Body of pancreas (tissue), 4 donors: ENCODE measurements at regions not wholly inside any gene's neighbourhood (a gene's known extent, or its start where the extent isn't known, plus 50 kb on each side); places are given as distances from the start of the nearest gene placed in this dataset.

Experiments used
- ATAC-seq: fragments of 150-250 bp; one replicate; pipeline ENCODE4 v1.9.1; 2016
- DNase-seq, 4 donors: peaks; one replicate each; pipeline ENCODE4 v3.0.0-alpha.2; 2019
- H3K27ac ChIP-seq, 4 donors: fragments of 200-600 bp; sonication (generic); 1 replicate in 3 of 4; 2 replicates in 1 of 4; pipeline versions ENCODE4 v1.5.1 to v1.6.1; 2016 to 2019; ENCODE audit warnings: mild to moderate bottlenecking in 1 of 4, mixed read lengths in 1 of 4, moderate library complexity in 1 of 4
- H3K27me3 ChIP-seq, 2 donors: fragments of 200-600 bp; sonication (generic); one replicate each; pipeline ENCODE4 v1.6.0; 2016; ENCODE audit warnings: mild to moderate bottlenecking in 1 of 2
- H3K36me3 ChIP-seq, 2 donors: fragments of 200-600 bp; sonication (generic); replicated peaks in 1 of 2; 2 replicates each; pipeline ENCODE4 v1.5.1; 2016; ENCODE audit warnings: low read depth in 2 of 2; ENCODE audit not compliant: insufficient read depth in 1 of 2
- H3K4me1 ChIP-seq: fragments of 200-600 bp; sonication (generic); one replicate; pipeline ENCODE4 v1.6.0; 2016
- H3K4me3 ChIP-seq, 2 donors: fragments of 200-600 bp; sonication (generic); 1 replicate in 1 of 2; 2 replicates in 1 of 2; pipeline ENCODE4 v1.5.1; 2016 to 2019
- H3K9me3 ChIP-seq, 3 donors: fragments of 200-600 bp; sonication (generic); 1 replicate in 2 of 3; 2 replicates in 1 of 3; pipeline ENCODE4 v1.5.1; 2016
- POLR2A ChIP-seq, 3 donors: fragments of 450-650 bp; IDR thresholded peaks; one replicate each; pipeline ENCODE4 v1.6.1; 2016; ENCODE audit warnings: antibody characterized with exemption in 3 of 3, mild to moderate bottlenecking in 2 of 3
- WGBS, 2 donors: methylation state at CpG; one replicate each; pipeline ENCODE4 v1.1.5; 2017; 5-methylcytosine and 5-hydroxymethylcytosine counted together
- intact Hi-C: fragments of 100-400 bp; cut with DNase I; formaldehyde crosslinking; loops from one replicate; pipeline ENCODE4 v1.15.1; 2023
- TF ChIP-seq, protein P1 (sequence below), 7 experiments: fragments of 450-650 bp in 4 of 7; fragments of 200-600 bp in 3 of 7; sonication (generic) in 3 of 7; IDR thresholded peaks; one replicate each; pipeline ENCODE4 v1.5.1; 2016 to 2019; ENCODE audit warnings: antibody characterized with exemption in 7 of 7

GRCh38 chrX:40446921-40447320, 133.8 kb upstream of the ATP6AP2 start:
- ATAC-seq (no peak), DNase-seq (no peak)
- 49 to 79% methylated on average over 6 of the region's 6 CpGs for WGBS, 2 donors
- TF ChIP-seq, protein P1, sequence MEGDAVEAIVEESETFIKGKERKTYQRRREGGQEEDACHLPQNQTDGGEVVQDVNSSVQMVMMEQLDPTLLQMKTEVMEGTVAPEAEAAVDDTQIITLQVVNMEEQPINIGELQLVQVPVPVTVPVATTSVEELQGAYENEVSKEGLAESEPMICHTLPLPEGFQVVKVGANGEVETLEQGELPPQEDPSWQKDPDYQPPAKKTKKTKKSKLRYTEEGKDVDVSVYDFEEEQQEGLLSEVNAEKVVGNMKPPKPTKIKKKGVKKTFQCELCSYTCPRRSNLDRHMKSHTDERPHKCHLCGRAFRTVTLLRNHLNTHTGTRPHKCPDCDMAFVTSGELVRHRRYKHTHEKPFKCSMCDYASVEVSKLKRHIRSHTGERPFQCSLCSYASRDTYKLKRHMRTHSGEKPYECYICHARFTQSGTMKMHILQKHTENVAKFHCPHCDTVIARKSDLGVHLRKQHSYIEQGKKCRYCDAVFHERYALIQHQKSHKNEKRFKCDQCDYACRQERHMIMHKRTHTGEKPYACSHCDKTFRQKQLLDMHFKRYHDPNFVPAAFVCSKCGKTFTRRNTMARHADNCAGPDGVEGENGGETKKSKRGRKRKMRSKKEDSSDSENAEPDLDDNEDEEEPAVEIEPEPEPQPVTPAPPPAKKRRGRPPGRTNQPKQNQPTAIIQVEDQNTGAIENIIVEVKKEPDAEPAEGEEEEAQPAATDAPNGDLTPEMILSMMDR (IDR thresholded peaks at IDR 0.05): no peak
- TF ChIP-seq POLR2A (IDR thresholded peaks at IDR 0.05): no peak
- no peak overlapping the region for H3K4me3 ChIP-seq
- intact Hi-C loops: no loop called here
- no peak overlapping the region for H3K27ac ChIP-seq
- H3K36me3 ChIP-seq: no peaks in the 10 kb centered on the region
- no peaks in the 10 kb centered on the region for H3K9me3 ChIP-seq
- no peaks in the 10 kb centered on the region for H3K4me1 ChIP-seq
- no peaks in the 10 kb centered on the region for H3K27me3 ChIP-seq

GRCh38 chrX:40445691-40446090, 135.1 kb upstream of the ATP6AP2 start:
- H3K27me3 ChIP-seq: no peaks in the 10 kb centered on the region
- 84 to 100% methylated on average over 1 to 3 of the region's 3 CpGs for whole genome bisulfite sequencing, 2 donors

DNA sequence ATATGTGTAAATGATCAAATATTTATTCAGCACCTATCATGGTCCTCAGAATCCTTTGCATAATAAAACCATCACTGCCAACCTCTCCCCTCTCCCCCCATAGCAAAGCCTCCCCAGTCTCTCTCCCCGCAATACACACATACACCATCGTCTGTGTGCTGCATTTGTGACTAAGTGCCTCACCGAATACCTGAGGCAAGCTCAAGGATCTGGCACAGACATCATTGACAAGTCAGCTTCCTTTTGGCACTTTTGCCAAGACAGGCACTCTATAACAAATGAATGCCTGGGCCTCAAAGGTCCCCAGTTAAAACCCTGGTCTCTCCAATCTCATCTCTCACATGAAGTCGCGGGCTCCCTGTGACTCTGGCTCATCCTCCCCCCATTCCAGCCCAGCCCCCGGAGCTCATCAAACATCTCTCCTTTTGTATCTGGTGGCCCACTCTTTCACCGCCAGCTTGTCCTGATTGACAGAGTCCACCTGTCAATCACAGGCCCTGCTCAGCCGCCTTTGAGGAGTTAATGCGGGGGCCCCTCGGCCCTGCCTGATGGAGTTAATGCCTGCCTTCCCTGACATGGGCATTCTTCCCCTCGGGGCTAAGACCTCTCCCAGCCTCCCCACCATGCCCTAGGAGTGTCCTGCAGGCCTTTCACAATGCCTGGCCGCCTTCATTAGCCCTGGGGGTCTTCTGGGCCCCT, 135.8 kb upstream of the ATP6AP2 start:
- no peak for DNase-seq
- ATAC-seq: no peak
- Histone ChIP-seq H3K27me3 (no peaks in the 10 kb centered on the region), H3K27ac (no peak overlapping the region), H3K36me3 (no peaks in the 10 kb centered on the region), H3K9me3 (no peaks in the 10 kb centered on the region), H3K4me1 (no peaks in the 10 kb centered on the region), H3K4me3 (no peak overlapping the region)
- TF ChIP-seq, protein P1 (IDR thresholded peaks at IDR 0.05): no peak
- TF ChIP-seq POLR2A (IDR thresholded peaks at IDR 0.05): no peak
- intact Hi-C loops: no loop called here
- 81 to 87% methylated on average over 10 to 12 of the region's 12 CpGs for WGBS, 2 donors

More at GRCh38 chrX:40445691-40446090, 135.1 kb upstream of the ATP6AP2 start:
- ATAC-seq (no peak), DNase-seq (no peak)
- intact Hi-C loops: no loop called here
- H3K36me3 ChIP-seq: no peaks in the 10 kb centered on the region
- no peak overlapping the region for H3K27ac ChIP-seq
- no peak overlapping the region for H3K4me3 ChIP-seq
- no peaks in the 10 kb centered on the region for H3K9me3 ChIP-seq
- TF ChIP-seq, protein P1 (IDR thresholded peaks at IDR 0.05): no peak
- no peak for TF ChIP-seq POLR2A (IDR thresholded peaks at IDR 0.05)
- H3K4me1 ChIP-seq: no peaks in the 10 kb centered on the region

GRCh38 chrX:40444133-40444532, 136.6 kb upstream of the ATP6AP2 start:
- ATAC-seq: no peak
- Histone ChIP-seq H3K27ac (no peak overlapping the region), H3K4me1 (no peaks in the 10 kb centered on the region), H3K4me3 (no peak overlapping the region), H3K36me3 (no peaks in the 10 kb centered on the region), H3K27me3 (no peaks in the 10 kb centered on the region), H3K9me3 (no peaks in the 10 kb centered on the region)
- TF ChIP-seq, protein P1 (IDR thresholded peaks at IDR 0.05): no peak
- no peak for TF ChIP-seq POLR2A (IDR thresholded peaks at IDR 0.05)
- intact Hi-C loops: no loop called here
- no peak for DNase-seq
- WGBS, 2 donors: 31 to 72% methylated on average over 2 of the region's 2 CpGs

DNA sequence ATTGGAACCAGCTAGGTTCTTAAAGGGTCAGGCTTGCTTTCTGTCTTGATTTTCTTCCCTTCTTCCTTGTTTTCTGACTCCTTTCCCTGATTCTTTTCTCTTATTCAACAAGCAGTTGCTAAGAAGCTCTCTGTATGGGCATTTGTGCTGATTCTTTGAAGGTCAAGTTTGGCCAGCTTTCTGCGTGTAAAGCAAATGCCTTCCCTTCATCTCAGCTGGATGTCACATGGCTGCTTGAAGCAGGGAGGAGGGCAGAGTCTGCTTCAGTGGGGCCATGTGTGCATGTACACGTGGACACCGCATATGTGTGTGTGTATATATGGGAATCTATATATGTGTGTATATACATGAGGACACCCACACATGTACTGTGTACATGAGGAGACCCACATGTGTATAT, 139.9 kb upstream of the ATP6AP2 start:
- H3K27ac ChIP-seq: no peak overlapping the region
- 52 to 59% methylated on average over 2 to 3 of the region's 3 CpGs for WGBS, 2 donors
- TF ChIP-seq POLR2A (IDR thresholded peaks at IDR 0.05): no peak
- TF ChIP-seq, protein P1 (IDR thresholded peaks at IDR 0.05): no peak
- no peaks in the 10 kb centered on the region for H3K27me3 ChIP-seq
- intact Hi-C loops: no loop called here
- DNase-seq (no peak), ATAC-seq (no peak)
- no peaks in the 10 kb centered on the region for H3K9me3 ChIP-seq
- no peak overlapping the region for H3K4me3 ChIP-seq
- no peaks in the 10 kb centered on the region for H3K36me3 ChIP-seq
- H3K4me1 ChIP-seq: no peaks in the 10 kb centered on the region
